GM12878 (cell line): ENCODE measurements at regions not wholly inside any gene's neighbourhood (a gene's known extent, or its start where the extent isn't known, plus 50 kb on each side); places are given as distances from the start of the nearest gene placed in this dataset.

Experiments
- ATAC-seq: fragments of 200-7000 bp; cut with Tn5 transposase; 3 replicates; pipeline ENCODE4 v1.9.1; 2020; ENCODE audit warnings: mild to moderate bottlenecking, moderate library complexity
- BruUV-seq: library from RNA; stranded (reverse); fragments of 400-500 nt; replicated peaks from 2 replicates; lab custom pipeline; 2021; lab: Mats Ljungman, UMichigan
- CTCF ChIA-PET: fragments of 300-600 bp; sonication (Branson Sonifier 250); formaldehyde crosslinking; extraction: SDS; loops from one replicate; lab custom pipeline; 2021; ENCODE audit warnings: inconsistent platforms; lab: Yijun Ruan, JAX
- POLR2A ChIA-PET: fragments of 350-600 bp; formaldehyde crosslinking; extraction: SDS; loops from one replicate; lab custom pipeline; 2021; ENCODE audit warnings: inconsistent platforms; lab: Charles Lee
- RAD21 ChIA-PET: fragments of 300-600 bp; sonication (Branson Sonifier 250); formaldehyde crosslinking; loops from one replicate; lab custom pipeline; 2023; ENCODE audit warnings: antibody characterized with exemption; ENCODE audit not compliant: unreplicated experiment; lab: Charles Lee
- SMC1A ChIA-PET: fragments of 300-600 bp; sonication (Branson Sonifier 250); formaldehyde crosslinking; loops from one replicate; lab custom pipeline; 2023; ENCODE audit not compliant: unreplicated experiment, uncharacterized antibody; lab: Charles Lee
- DNase-seq: peaks from one replicate; pipeline ENCODE4 v3.0.0-alpha.2; 2011; ENCODE audit warnings: low read depth, low spot score
- FAIRE-seq: peaks from 3 replicates; lab custom pipeline; 2011; peaks lifted over from hg19 to GRCh38; lab: Jason Lieb, UNC
- H2AFZ ChIP-seq: 2 replicates; pipeline ENCODE4 v1.6.0; 2011; ENCODE audit warnings: low read depth, low read length, control low read depth; ENCODE audit not compliant: control insufficient read depth
- H3K27ac ChIP-seq: 2 replicates; pipeline ENCODE4 v1.5.1; 2011; ENCODE audit warnings: control low read depth; ENCODE audit not compliant: control insufficient read depth, insufficient read depth
- H3K27me3 ChIP-seq, 2 experiments: replicated peaks in 1 of 2; 2 replicates each; pipeline versions ENCODE4 v1.6.0 to v1.6.1; 2011; ENCODE audit warnings: low read length in 1 of 2; ENCODE audit not compliant: control insufficient read depth in 2 of 2, insufficient read depth in 2 of 2
- H3K36me3 ChIP-seq, 2 experiments: 2 replicates each; pipeline ENCODE4 v1.5.1; 2011; ENCODE audit warnings: low read length in 1 of 2; ENCODE audit not compliant: control insufficient read depth in 2 of 2, insufficient read depth in 2 of 2
- H3K4me1 ChIP-seq: 2 replicates; pipeline ENCODE4 v1.6.1; 2011; ENCODE audit warnings: mild to moderate bottlenecking, low read length, moderate library complexity, mixed read lengths; ENCODE audit not compliant: control insufficient read depth, insufficient read depth
- H3K4me2 ChIP-seq: 2 replicates; pipeline ENCODE4 v1.6.0; 2011; ENCODE audit warnings: control low read depth; ENCODE audit not compliant: control insufficient read depth, insufficient read depth
- H3K4me3 ChIP-seq: fragments of 200-600 bp; sonication (generic); 2 replicates; pipeline ENCODE4 v1.5.1; 2016
- H3K79me2 ChIP-seq: 2 replicates; pipeline ENCODE4 v1.6.0; 2011; ENCODE audit warnings: low read length; ENCODE audit not compliant: control insufficient read depth, insufficient read depth
- H3K9ac ChIP-seq: 2 replicates; pipeline ENCODE4 v1.8.0; 2011; ENCODE audit warnings: low read length, control low read depth, mixed read lengths; ENCODE audit not compliant: control insufficient read depth, insufficient read depth
- H3K9me3 ChIP-seq: replicated peaks from 3 replicates; pipeline ENCODE4 v1.5.1; 2011; ENCODE audit warnings: mild to moderate bottlenecking, low read length; ENCODE audit not compliant: control insufficient read depth, insufficient read depth
- H4K20me1 ChIP-seq: 2 replicates; pipeline ENCODE4 v1.6.0; 2011; ENCODE audit not compliant: control insufficient read depth, insufficient read depth
- CBFB ChIP-seq: IDR thresholded peaks from 2 replicates; pipeline ENCODE4 v1.6.1; 2016; ENCODE audit warnings: antibody characterized with exemption, low read depth
- CREB1 ChIP-seq: IDR thresholded peaks from 2 replicates; pipeline ENCODE4 v1.6.1; 2012; ENCODE audit warnings: low read depth, mild to moderate bottlenecking, inconsistent platforms
- E2F8 ChIP-seq: fragments of 450-650 bp; IDR thresholded peaks from 2 replicates; pipeline ENCODE4 v1.6.1; 2018; ENCODE audit warnings: mild to moderate bottlenecking, low read depth, moderate library complexity; ENCODE audit not compliant: partially characterized antibody
- IKZF2 ChIP-seq, 2 experiments: fragments of 450-650 bp; IDR thresholded peaks; 2 replicates each; pipeline ENCODE4 v1.6.1; 2017; ENCODE audit warnings: mild to moderate bottlenecking in 2 of 2, moderate library complexity in 2 of 2
- NR2C1 ChIP-seq: fragments of 450-650 bp; IDR thresholded peaks from 2 replicates; pipeline ENCODE4 v1.6.1; 2017; ENCODE audit warnings: antibody characterized with exemption, mild to moderate bottlenecking, moderate library complexity
- STAT1 ChIP-seq: fragments of 450-650 bp; conservative IDR thresholded peaks from 2 replicates; pipeline ENCODE4 v1.6.1; 2014; ENCODE audit warnings: antibody characterized with exemption, mild to moderate bottlenecking
- WGBS: methylation state at CpG from one replicate; pipeline ENCODE4 v1.1.6; 2016; ENCODE audit warnings: low lambda C conversion rate; ENCODE audit not compliant: insufficient replicate concordance, insufficient coverage; ENCODE audit errors: missing lambda C conversion rate; 5-methylcytosine and 5-hydroxymethylcytosine counted together
- in situ Hi-C: fragments of 300-500 bp; cut with MboI; formaldehyde crosslinking; loops from 9 replicates; pipeline ENCODE4 v1.14.3; 2018; ENCODE audit warnings: mixed read lengths
- intact Hi-C: fragments of 100-400 bp; cut with micrococcal nuclease; formaldehyde crosslinking; loops from one replicate; pipeline ENCODE4 v1.14.2; 2022; ENCODE audit not compliant: unreplicated experiment
- TF ChIP-seq, protein P1 (sequence below): IDR thresholded peaks from 2 replicates; pipeline ENCODE4 v1.6.1; 2012; ENCODE audit warnings: mild to moderate bottlenecking, low read depth, low read length
- TF ChIP-seq, protein P2 (sequence below): fragments of 450-650 bp; IDR thresholded peaks from 2 replicates; pipeline ENCODE4 v1.6.1; 2017; ENCODE audit warnings: mild to moderate bottlenecking, low read depth, inconsistent platforms; ENCODE audit not compliant: poor library complexity, severe bottlenecking
- TF ChIP-seq, protein P3 (sequence below): IDR thresholded peaks from 2 replicates; pipeline ENCODE4 v1.6.1; 2012; ENCODE audit warnings: low read depth, low read length, improper control_type of control experiment

- TF ChIP-seq E2F8 (no peak), STAT1 (no peak), CREB1 (no peak), NR2C1 (no peak)
Observed at GRCh38 chr2:20928617-20929016, 105.7 kb upstream of the LDAH start (continued).

DNA sequence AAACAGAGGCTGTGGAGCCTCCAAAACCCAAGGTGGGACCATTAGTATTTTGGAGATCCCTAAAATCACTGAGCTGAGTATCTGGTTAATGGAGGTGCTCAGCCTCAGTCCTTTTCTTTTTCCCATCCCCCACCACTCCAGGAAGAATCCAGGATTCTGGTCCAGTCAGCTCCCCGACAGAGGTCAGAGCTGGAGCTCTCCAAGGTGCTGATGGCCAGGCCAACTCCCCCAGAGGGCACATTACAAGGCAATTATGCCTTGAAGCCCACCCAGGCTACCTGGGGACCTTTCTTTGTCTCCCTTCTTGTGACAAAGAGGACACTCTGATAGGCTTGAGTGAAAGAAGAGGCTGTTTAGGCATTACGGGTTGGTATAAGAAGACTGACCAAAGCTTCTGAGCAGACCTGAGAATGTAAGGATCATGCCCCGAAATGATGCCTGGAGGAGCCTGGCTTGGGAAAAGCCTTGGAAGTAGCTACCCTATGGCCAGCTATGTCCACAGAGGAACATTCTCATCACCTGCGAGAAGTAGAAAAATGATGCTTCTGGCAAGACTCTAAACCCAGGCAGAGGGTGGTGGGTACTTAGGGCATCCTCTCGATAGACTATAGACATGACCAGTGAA, 102.5 kb upstream of the LDAH start:
- in situ Hi-C loops (no loop called here), intact Hi-C loops (no loop called here)
- ATAC-seq: no peak
- Histone ChIP-seq H2AFZ (no peak overlapping the region), H3K9ac (no peak overlapping the region), H3K4me2 (no peak overlapping the region), H3K4me1 (no peaks in the 10 kb centered on the region), H4K20me1 (no peaks in the 10 kb centered on the region), H3K27ac (no peak overlapping the region), H3K36me3 (no peaks in the 10 kb centered on the region), H3K4me3 (no peak overlapping the region), H3K9me3 (no peaks in the 10 kb centered on the region; the same call in 2 of the 3 replicates), H3K79me2 (no peaks in the 10 kb centered on the region), H3K27me3 (no peaks in the 10 kb centered on the region)
- no peak for DNase-seq
- TF ChIP-seq, protein P1, sequence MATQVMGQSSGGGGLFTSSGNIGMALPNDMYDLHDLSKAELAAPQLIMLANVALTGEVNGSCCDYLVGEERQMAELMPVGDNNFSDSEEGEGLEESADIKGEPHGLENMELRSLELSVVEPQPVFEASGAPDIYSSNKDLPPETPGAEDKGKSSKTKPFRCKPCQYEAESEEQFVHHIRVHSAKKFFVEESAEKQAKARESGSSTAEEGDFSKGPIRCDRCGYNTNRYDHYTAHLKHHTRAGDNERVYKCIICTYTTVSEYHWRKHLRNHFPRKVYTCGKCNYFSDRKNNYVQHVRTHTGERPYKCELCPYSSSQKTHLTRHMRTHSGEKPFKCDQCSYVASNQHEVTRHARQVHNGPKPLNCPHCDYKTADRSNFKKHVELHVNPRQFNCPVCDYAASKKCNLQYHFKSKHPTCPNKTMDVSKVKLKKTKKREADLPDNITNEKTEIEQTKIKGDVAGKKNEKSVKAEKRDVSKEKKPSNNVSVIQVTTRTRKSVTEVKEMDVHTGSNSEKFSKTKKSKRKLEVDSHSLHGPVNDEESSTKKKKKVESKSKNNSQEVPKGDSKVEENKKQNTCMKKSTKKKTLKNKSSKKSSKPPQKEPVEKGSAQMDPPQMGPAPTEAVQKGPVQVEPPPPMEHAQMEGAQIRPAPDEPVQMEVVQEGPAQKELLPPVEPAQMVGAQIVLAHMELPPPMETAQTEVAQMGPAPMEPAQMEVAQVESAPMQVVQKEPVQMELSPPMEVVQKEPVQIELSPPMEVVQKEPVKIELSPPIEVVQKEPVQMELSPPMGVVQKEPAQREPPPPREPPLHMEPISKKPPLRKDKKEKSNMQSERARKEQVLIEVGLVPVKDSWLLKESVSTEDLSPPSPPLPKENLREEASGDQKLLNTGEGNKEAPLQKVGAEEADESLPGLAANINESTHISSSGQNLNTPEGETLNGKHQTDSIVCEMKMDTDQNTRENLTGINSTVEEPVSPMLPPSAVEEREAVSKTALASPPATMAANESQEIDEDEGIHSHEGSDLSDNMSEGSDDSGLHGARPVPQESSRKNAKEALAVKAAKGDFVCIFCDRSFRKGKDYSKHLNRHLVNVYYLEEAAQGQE: peak; percentile 87
- TF ChIP-seq IKZF2 (IDR thresholded peaks at IDR 0.05): no peak
- TF ChIP-seq CBFB: no peak
- TF ChIP-seq, protein P2, sequence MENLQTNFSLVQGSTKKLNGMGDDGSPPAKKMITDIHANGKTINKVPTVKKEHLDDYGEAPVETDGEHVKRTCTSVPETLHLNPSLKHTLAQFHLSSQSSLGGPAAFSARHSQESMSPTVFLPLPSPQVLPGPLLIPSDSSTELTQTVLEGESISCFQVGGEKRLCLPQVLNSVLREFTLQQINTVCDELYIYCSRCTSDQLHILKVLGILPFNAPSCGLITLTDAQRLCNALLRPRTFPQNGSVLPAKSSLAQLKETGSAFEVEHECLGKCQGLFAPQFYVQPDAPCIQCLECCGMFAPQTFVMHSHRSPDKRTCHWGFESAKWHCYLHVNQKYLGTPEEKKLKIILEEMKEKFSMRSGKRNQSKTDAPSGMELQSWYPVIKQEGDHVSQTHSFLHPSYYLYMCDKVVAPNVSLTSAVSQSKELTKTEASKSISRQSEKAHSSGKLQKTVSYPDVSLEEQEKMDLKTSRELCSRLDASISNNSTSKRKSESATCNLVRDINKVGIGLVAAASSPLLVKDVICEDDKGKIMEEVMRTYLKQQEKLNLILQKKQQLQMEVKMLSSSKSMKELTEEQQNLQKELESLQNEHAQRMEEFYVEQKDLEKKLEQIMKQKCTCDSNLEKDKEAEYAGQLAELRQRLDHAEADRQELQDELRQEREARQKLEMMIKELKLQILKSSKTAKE: no peak
- TF ChIP-seq, protein P3, sequence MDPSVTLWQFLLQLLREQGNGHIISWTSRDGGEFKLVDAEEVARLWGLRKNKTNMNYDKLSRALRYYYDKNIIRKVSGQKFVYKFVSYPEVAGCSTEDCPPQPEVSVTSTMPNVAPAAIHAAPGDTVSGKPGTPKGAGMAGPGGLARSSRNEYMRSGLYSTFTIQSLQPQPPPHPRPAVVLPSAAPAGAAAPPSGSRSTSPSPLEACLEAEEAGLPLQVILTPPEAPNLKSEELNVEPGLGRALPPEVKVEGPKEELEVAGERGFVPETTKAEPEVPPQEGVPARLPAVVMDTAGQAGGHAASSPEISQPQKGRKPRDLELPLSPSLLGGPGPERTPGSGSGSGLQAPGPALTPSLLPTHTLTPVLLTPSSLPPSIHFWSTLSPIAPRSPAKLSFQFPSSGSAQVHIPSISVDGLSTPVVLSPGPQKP: no peak
- ChIA-PET POLR2A (no interaction called here), CTCF (no interaction called here), RAD21 (no interaction called here), SMC1A (no interaction called here)
- WGBS: 42% methylated on average over 5 of the region's 5 CpGs
- BruUV-seq: no TSS peak
- FAIRE-seq: no peak
